GM19238 (cell line): ENCODE measurements at regions not wholly inside any gene's neighbourhood (a gene's known extent, or its start where the extent isn't known, plus 50 kb on each side); places are given as distances from the start of the nearest gene placed in this dataset.
A peak's percentile ranks its signal among the peaks of the same experiment; 100 is the strongest.

Experiments
- DNase-seq: peaks from one replicate; pipeline ENCODE4 v3.0.0; 2011; ENCODE audit warnings: low spot score; ENCODE audit not compliant: insufficient read length

DNA sequence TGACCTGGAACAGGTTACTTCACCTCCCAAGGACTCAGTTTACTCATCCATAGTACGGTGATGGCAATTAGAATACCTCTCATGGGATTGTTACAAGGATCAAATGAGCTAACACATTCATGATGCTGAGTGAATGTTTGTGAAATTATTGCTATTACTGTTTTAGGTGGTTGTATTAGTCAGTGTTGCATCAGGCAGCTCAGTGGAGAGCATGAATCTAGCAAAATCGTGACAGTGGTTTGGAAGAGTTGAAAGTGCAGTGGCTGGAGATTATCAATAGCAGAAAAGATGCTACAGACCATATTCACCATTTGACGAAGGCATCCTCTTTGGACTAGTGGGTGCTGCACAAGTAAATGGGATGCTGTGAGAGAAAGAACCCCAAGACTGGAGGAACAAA is 50.4 kb upstream of the CTNNBL1 start:
- DNase-seq: no peak

DNA sequence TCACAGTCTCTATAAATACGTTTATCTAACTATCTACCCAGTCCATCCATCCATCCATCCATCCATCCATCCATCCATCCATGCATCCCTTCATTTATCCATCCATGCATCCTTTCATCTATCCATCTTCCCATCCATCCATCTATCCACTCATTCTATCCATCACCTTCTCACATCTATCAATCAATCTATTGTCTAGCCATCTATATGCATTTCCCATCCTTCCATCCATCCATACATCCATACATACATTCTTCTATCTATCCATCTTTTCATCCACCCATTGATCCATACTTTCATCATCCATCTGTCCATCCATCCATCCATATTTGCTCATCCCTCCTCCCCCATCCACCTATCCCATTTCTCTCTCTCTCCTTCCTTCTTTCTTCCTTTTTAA is 51.6 kb upstream of the CTNNBL1 start:
- no peak for DNase-seq

DNA sequence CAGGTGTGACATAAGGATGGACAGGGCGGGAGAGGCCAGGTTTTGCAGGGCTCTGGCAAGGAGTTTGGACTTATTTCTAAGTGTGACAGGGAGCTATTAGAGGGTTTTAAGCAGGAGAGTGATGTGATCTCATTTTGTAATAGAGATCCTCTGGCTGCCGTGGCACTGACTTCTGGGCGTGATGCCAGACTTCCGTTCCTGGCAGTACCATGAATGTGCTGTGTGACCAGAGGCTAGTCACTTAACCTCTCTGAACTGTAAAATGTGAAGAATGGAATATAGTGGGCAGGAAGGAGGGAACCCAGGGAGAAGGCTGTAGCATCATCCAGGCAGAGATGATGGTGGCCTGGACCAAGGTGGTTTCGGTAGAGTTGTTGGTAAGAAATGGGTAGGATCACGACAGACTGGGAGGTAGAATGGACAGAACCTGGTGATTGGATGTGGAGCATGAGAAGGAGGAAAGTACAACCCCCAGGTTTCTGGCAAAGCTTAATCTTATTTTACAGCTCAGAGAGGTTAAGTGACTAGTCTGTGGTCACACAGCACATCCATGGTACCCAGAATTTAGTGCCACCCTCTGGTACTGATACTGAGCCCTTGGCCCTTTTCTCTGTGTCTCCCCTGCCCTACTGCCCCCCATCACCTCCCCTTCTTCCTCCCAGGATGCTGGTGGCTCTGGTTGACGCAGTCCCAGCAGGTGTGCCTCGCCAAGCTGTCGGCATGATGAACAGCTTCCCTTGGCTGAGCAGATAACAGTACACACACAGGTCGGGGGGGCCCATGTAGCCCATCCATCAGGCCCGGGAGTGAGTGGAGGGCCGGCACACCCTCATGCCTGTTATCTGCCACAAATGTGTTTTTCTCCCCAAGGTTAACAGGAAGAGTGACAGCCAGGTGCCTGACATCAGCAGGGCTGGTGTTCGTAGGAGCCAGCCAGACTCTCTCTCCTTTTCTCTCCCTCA is 52.9 kb upstream of the CTNNBL1 start:
- no peak for DNase-seq

DNA sequence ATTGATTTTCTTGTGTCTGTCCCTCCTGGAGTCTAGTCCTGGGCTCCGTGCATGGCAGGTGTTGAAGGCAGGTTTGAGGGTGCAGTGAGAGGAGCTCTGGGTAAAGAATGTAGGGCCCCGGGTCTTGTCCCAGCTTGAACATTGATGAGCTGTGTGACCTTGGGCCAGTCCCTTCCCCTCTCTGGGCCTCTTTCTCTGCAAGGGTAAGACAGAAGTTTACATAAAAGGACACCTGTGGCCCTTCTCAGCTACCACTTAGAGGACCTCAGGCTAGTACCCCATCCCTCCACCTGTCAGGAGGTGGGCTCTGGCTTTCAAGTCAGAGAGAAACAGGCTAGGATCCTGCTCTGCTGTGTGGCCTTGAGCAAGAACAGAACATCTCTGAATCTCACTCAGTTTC is 55.3 kb upstream of the CTNNBL1 start:
- DNase-seq: no peak

DNA sequence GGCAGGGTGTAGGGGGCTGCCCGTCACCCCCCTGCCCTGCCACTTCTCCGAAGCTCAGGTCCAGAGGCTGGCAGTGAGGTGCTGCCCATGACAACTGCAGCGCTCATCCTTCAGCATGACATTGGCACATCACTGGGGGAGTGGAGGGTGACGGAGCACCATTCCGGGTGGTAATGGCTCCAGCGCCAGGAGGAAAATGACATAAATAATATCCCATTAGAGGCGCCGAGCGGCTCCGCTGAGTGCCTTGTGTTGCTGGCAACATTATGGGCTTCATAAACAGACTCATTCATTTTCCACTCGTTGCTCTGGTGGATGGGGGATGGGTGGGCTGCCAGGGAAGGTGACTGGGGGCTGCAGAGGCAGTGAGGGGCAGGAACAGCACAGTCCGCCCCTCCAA is 56.9 kb upstream of the CTNNBL1 start:
- DNase-seq: no peak

DNA sequence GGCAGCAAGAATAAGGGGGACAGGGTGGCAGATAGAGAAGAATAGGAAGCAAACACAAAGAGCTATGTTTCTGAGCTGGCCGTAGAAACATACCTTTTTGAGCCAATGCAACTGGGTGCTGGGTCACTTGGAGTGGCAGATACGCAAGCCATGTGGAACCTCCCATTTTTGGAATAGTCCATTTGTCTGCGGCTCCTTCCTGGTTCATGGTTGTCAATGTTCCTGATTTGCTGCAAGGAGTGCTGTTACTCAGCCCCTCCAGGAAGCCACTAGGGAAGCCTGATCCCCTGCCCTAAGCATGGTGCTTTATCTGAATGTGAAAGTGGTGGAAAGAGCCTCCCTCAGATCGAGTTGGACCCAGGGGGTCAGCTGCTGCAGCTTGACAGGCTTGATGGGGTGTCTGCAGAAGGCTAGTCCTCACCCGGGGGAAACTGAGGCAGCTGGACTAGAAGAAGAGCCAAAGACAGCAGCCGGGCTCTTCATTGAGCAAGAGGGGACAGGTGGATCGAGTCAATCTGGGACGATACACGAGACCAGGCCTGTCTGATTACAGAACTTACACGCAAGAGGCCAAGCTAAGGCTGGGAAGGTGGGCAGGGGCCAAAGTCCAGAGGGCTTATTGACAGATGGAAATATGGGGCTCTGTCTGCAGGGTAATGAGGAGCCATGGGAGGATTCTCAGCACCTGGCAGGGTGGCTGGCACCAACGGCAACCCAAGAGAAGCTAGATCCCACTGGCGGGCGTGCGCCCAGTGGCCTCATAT is 57.4 kb upstream of the CTNNBL1 start:
- no peak for DNase-seq

DNA sequence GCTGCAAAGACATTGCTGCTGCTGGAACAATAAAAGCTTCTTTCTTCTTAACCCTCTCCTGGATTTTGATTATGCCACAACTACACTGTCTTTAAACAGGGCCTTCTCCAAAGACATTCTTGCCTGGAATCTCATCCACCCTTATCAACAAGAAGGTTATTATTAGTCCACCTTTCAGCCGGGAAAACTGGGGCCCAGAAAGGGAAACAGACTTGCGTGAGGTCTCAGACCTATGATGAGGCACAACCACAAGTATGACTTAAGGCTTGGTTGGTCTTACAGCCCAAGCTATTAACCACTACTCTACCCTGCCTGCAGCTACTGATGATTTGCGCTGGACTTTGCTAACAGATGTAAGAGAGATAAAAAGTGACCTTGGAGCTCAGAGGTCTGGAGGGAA is 62.8 kb upstream of the CTNNBL1 start:
- DNase-seq: no peak

DNA sequence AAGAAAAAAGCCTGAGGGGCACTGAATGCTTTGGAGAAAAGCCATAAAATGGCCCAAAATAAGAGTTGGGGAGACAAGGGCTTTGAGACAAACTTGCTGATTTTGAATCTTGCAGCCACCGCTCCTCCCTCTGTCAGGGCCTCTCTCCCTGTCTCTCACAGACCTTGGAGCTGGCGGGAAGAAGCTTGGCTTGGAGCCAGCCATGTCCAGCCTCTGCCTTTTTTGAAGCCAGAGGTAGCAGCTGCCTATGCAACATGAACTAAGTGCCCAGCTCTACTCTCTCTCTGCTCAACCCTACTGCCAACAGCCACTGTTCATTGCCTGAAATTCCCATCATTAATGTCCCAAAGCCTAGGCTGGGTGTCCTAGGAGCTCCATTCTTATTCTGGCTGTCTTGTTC is 63.7 kb upstream of the CTNNBL1 start:
- no peak for DNase-seq

DNA sequence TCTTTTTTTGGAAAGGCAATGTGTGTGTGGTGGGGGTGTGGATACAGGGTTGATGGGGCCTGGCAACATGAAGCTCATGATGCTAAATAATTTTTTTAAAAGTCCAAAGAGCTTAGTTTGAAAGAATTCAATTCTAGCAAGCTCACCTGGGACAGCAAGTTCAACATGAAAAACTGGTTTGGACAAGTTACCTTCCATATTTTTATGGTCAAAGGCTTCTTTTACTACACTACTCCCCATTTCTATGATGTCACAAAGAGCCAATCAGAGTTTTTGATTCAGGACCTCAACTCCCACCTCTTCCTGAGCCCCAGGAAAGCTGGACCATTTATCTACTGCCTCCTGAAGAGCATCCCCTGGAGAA is 66.1 kb upstream of the CTNNBL1 start:
- DNase-seq: no peak

DNA sequence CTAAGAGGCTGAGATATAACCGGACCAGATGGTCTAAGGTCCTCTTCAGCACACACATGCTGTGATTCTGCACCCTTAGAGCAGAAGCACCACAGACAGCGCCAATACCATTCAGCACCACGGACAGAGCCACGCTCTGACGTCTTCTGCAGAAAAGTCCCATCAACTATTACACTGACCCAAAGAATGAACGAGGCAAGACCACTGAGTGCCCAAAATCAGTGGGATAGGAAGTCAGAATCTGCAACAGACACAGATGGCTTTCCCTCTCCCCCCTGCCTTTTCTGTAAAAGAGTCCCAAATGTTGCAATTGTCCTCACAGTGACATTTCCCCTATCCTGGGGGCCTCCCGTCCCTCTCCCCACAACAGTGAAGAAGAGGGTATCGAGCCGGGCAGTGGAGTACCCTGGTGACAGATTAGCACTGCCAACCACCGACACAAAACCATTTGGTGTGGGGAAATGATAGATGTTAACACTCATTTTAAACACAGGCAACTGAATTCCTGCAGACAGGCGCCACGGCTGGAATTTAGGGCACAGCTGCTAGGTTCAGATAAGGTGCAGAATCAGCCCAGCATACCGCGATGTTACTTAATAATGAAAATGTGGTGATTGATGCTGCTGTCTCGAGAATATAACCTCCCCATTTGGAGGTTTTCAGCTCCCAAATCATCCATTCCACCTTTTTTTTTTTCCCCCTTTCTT is 66.6 kb upstream of the CTNNBL1 start:
- peak; percentile 14 for DNase-seq

DNA sequence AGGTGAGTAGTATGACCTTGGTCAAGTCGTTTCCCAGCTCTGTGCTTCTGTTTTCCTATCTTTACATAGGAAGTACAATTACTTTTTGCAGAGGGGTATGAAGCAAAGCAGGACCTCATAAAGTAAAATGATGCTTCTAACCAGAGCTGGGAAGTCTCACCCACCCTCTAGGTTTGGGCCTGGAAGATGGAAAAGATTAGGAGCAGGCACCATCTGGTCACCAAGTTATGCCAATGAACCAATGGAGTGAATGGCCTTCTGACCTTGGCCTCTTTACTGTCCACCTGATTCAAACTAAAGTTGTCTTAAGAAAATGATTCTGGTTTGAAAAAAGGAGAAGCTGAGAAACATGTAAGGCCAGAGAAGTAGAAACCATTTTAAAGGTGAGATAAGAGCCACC is 68.9 kb upstream of the CTNNBL1 start:
- DNase-seq: no peak

DNA sequence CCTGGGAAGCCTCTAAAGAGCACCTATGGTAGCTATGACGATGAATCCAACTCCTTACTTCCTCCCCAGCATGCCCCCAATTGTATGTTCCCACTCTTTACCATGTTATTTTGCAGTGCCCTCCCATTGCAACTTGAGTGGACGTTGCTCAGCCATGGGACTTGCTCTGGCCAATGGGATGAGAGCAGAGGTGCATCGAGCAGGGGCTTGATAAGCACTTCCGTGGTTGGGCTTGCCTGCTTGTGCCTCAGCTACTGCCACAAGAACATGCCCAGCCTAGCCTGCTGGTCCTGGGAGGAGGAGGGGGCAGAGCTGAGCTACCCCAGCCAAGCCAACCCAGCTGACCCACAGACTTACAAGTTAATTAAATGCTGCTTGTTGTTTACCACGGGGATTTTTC is 71.1 kb upstream of the CTNNBL1 start:
- no peak for DNase-seq

DNA sequence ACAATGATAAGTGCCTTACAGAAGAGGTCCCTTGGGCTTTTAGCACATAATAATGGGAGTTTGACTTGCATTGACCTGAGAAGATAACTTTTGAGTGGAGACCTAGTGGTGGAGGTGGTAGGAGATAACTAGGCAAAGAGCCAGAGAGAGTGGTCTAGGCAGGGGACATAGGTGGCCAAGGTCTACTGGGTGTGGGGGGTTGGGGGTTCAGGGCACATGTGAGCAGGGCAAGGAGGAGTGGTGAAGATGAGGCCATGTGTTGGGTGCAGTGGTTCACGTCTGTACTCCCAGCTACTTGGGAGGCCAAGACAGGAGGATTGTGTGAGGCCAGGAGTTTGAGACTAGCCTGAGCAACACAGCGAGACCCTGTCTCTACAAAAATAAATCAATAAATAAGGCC is 74.3 kb upstream of the CTNNBL1 start:
- no peak for DNase-seq

DNA sequence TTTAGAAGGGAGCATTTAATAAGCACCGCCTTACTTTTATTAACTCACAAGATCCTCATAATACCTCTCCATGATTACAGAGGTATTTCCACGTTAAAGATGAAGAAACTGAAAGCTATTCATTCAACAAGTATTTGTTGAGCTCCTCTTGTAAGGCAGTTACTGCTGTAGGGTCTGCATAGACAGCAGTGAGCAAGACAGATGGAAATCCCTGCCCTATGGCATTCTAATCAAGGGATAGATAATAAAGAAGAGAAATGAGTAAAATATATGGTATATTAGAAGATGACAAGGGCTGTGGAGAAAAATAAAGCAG is 77.8 kb upstream of the CTNNBL1 start:
- DNase-seq: no peak

DNA sequence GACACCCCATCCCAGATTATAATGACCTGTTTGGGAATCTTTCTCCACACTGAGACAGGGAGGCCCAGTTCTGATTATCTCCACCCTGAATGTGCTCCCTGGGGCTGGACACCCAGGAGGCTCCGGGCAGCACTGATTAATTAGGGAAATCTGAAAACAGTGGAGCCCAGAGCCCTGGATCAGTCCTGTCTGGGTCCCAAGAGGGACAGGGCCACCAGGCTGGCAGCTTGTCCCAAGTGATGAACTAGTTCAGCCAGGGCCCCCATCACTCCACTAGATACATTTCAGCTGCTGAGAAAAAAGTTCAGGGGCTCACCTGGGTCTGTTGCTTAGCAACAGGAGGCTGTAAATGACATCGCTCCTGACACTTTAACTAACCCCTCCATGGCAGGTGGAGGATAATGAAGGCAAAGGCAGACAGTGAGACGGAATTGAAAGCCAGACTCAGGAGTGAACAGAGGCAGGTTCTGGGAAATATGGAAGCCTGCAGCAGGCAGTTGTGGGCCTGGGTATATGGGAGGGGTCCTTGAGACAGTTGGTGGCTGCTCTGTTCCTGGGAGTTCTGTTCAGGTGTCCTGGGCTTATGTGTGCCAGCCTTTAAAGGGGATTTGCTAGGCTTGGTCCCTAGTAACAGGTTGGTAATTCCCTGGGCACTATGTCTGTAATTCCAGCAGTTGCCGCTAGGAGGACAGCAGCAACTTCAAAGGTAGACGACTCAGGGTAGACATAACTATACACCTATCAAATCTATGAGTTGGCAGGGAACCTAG is 78.3 kb upstream of the CTNNBL1 start:
- DNase-seq: peak; percentile 43

DNA sequence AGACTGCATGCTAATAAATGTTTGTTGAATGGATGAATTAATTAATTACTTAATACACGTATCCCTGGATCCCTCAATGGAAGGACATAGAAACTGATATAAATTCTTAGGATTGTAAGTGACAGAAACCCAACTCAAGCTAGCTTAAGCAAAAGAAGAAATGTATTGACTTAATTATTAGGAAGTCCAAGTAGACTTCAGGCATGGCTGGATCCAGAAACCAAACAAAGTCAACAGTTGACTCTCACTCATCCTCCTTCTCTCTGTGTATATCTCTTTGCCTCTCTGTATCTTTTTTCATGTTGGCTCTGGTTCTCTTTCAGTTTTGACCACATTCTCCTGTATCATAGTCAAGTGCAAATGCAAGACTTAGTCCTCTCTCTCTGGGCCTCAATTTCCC is 82.0 kb upstream of the CTNNBL1 start:
- no peak for DNase-seq

DNA sequence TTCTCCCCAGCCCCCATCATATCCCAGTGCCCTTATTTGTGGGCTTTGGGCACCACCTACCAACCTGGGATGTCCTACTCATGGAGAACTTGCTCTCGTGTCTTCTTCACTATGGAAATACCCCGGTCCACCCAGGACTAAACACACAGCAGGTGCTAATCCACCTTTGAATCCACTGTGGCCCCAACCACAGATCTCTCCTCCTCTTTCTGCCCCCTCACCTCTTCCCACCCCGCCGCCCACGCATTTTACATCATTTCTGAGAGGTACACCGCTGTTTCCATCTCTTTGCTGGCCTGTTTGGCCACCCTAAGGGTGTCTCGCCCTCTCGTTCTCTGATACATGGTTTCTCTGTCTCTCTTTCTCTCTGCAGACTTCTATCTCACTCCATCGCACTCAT is 82.5 kb upstream of the CTNNBL1 start:
- DNase-seq: no peak

DNA sequence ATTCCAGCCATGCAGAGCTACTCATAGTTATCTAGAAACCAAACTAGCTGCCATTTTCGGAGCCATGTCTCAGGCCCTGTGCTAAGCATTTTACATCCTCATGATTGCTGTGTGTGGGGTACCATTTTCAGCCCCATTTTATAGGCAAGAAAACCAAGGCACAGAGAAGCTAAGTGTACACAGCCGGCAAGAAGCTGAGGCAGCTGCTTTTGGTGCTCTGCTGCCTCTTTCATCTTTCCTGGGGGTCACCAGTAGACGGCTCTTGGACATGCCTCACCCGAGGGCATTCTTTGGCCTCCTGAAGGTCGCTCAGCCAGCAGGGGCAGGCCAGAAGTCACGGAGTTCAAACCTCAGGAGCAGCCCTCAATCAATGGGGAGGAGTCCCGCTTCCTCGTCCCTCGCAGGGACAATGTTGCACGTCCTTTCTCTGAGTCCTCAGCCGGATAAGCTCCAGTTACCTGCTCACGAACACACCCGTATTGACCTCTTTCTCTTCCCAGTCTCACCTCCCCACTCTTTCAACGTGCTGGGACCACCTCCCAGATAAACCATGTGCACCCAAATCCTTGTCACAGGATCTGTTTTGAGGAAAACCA is 82.6 kb upstream of the BLCAP start:
- no peak for DNase-seq

DNA sequence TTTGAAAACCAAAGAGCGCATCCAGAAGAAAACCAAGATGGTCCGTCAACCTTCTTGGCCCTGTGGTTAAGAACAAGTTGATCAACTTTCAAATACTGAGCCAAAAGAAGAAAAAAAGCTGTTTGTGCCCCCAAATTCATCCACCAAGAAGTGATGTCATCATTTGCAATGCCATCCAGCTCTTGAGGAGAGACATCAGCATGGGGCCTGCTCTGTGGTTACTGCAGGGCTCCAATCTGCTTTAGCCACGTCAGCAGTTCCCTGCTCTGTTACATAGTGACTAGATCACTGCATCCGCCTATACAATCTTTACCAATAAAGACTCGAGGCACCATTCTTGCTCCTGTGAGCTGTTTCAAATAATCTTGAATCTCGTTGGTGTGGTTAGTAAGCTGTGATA is 75.0 kb upstream of the BLCAP start:
- no peak for DNase-seq

DNA sequence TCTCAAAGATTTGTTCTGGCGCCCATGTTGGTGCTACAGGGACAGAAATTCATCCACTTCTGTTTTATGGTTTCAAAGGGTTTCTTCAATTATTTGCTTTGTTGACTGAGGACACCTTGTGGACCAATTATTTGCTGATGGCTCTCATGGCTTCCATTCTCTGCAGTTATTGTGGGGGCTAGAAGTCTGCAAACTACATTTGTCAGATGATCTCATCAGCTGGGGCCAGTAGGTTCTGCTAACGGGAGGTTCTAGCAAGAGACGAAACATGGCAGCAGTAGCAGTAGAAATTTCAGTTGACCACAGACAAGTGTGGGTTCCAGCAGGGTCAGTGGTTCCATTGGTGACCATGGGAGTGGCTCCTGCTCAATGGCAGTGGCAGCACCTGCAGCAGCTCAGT is 72.8 kb upstream of the BLCAP start:
- DNase-seq: no peak
